Fibroblast of peridontal ligament (primary cell): ENCODE measurements at regions not wholly inside any gene's neighbourhood (a gene's known extent, or its start where the extent isn't known, plus 50 kb on each side); places are given as distances from the start of the nearest gene placed in this dataset.

Experiments used
- DNase-seq: peaks from one replicate; pipeline ENCODE4 v3.0.0-alpha.2; 2010; ENCODE audit errors: extremely low read depth

DNA sequence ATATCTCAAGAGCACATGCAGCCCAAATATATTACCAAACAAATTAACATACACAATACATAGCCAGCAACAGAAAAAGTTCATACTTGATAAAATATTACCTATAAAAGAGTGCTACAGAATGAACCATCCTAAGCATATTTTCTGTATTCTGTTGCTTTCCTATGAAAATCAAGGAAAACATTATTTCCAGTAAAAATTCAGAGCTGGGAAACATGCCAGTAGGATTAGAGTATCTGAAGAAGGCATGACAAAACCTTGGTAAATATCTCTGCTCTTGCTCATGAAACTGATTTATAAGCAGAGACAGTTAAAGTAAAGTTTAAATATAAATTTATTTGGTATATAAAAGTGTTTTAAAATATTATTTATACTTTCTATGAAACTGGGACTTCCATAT, 599.7 kb downstream of the ARAP2 start:
- DNase-seq = no peak

DNA sequence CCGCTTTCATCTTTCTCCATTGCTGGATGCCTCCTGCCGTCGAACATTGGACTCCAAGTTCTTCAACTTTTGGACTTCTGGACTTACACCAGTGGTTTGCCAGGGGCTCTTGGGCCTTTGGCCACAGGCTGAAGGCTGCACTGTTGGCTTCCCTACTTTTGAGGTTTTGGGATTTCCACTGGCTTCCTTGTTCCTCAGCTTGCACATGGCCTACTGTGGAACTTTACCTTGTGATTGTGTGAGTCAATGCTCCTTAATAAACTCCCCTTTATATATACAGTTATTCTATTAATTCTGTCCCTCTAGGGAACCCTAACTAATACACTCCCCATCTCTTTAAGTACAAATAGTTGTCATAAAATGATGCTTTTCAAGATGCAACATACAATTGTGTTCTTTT, 595.3 kb downstream of the ARAP2 start:
- DNase-seq = no peak

DNA sequence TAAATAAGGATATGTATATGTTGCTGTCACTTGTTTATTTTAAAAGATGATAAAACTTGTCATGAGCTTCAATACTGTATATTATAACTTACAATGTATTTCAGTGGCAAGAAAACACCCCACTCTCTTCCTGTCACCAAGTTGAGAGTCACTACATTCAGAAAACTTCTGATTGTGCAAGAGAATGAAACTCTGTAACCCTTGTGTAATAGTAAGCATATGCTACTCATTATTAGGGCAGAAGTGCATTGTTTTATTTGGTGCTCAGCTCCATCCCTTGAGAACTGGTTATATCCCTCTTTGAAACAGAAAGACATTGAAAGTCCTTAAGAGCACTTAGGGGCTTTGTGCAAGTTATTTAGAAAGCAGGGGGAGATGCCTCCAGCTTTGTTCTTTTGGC, 594.5 kb downstream of the ARAP2 start:
- no peak for DNase-seq

DNA sequence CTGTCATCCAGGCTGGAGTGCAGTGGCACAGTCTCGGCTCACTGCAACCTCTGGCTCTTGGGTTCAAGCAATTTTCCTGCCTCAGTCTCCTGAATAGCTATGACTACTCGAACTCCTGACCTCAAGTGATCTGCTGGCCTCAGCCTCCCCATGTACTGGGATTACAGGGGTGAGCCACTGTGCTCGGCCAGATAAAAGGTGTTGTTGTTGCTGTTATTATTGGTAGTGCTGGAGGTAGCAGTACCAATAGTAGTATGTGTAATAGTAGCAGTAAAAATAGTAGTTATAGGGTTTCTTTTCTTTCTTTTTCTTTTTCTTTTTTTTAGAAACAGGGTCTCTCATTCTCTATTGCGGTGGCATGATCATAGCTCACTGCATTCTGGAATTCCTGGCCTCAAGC, 592.1 kb downstream of the ARAP2 start:
- DNase-seq = no peak

DNA sequence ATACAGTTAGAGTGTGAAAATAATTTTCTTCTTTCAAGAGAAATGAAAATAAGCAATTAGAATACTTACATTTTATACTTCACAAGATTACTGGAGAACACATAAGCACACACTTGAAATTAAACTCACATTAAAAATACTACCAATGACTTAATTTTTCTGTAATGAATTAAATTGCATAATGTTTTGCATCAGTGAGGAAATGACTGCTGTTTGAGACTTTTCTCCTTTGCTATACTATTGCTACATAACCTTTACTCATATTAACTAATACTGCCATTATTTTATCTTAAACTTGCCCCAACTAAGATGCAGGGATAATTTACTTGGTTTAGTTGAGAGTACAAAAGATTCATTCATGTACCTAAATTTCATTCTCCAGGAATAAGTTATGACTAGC, 590.9 kb downstream of the ARAP2 start:
- DNase-seq = no peak

DNA sequence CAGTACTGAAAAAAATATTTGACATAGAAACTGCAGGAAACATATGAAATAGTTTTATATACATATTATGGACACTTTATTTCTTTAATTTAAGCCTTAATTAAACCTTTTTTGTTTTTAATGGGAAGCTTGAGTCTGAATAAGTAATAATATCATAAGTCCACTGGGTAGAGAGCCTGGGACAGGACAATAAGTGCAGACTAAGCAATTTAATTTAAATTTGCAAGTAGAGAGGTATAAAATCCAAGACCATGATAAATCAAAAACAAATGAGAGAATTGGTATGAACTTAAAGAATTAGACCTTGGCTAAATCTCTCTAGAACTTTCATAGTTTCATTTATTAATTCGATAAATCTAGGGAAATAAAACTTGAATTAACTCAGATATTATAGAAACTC, 571.2 kb downstream of the ARAP2 start:
- no peak for DNase-seq

DNA sequence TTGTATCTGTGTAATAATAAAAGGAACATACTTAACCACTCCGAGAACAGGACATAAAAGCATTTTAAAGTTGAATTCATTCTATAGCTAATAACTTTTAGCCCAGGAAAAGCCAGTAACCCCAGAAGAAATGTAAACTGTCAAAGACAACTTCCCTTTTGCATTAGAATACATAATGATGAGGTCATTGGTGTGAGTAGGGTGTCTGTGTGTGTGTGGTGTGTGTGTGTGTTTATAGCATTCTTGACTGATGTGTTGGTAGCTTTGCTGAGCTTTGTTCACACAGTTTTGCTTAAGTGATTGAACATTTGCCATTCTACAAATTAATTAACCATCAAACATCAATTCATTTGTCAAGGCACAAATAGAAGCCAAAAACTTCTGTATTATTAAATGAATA, 559.6 kb downstream of the ARAP2 start:
- DNase-seq = no peak

DNA sequence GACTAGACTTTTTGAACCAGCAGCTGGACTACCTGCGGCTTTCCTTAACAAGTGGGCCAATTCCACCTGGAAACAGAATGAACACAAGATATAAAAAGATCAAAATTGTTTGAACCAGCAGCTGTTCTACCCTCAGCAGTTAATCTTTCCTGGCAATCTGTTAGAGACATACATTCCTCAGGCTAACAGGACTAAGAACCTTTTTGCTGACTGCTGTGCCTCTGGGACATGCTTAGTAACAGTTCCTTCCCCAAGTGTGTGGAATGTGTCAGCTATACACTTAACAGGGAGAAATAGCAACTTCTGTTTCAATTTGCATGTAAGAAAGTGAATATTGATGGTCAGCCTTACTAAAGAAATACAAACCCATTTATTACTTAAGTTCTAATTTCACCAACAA, 554.4 kb downstream of the ARAP2 start:
- DNase-seq = no peak

DNA sequence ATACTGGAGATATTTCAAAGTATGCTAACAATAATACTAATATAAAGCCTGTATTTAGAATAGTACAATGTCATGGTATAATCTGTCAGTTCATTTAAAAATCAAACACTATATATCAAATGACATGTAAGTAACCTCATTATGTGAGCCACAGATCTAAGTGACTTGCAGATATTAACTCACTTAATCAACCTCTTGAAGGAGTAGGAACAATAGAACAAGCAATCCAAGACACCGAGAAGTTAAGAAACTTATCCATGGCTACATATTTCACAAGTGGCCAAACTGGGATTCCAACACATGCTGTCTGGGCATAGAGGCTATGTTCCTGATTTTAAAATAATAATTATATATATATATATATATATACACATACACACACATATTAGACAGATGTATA, 554.0 kb downstream of the ARAP2 start:
- no peak for DNase-seq

DNA sequence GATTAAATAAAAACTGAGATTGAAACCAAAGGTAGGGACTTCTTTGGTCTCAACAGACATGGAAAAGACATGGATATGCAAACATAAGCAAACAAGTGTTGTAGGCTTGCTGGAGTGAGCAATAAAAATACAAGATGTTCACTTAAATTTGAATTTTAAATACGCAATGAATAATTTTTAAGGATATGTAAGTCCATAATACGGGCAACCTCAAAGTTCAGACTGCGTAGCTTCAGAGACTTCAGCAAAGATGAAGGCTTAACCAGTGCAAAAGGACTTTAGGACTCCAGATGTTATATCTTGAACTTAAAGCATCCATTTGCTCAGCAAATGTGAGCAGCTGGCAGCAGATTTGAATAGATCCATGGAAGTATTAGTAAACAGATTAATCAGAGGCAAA, 549.3 kb downstream of the ARAP2 start:
- no peak for DNase-seq

DNA sequence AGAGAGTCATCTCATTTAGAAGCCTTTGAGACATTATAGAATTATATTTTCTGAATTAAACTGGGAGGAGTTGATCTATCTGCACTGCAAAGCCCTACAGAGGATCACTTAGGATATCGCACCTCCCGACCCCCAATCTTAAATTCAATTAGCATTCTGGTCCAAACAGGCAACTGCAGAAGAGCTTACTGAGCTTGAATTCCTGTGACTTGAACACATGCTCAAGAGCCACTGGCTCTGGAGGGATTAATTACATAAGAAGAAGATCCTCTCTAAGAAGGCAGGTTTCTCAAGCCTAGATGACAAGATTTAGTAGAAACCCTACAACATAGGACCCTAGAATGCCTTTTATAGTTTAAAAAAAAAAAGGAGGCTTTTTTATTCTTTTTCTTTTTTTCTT, 548.9 kb downstream of the ARAP2 start:
- DNase-seq = no peak

DNA sequence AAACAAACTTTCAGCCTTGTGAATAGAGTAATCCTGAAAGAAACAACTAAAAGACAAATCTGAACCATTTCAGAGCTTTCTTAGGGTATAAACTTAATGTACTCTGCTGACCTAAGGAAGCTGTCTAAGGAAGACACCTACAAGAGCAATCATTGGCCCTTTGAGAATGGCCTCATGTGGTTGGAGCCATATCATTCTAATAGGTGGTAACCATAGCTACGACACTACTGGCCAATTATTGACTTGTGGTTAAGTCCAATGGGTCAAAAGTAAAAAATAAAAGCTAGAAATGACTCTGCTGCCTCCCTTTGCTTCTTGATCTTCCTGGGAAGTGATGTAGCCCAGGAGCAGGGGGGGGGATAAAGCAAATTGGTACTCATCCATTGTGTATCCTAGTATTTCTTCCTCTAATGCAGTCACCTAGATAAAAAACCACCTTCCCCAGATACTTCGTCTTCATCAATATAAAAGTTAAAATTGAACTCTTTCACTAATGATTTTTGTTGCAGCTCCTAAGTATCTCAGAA, 547.0 kb downstream of the ARAP2 start:
- DNase-seq = no peak

DNA sequence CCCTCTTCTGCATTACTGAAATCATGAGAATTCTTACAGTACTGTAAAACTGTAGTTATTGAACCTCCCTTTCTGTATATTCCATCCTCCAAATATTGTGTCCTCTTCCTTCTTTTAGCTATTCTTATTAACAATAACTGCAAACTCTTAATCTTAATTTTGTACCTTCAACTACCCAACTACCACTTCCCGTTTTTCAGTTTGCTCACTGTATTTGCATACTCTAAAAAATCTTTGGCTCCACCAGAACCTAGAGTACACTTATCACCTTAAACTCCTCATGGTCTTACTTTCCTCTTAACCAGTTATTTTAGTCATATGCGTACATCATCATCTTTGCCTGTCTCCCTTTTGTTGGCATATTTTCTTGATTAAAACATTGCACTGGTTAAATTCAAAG, 543.7 kb downstream of the ARAP2 start:
- no peak for DNase-seq

DNA sequence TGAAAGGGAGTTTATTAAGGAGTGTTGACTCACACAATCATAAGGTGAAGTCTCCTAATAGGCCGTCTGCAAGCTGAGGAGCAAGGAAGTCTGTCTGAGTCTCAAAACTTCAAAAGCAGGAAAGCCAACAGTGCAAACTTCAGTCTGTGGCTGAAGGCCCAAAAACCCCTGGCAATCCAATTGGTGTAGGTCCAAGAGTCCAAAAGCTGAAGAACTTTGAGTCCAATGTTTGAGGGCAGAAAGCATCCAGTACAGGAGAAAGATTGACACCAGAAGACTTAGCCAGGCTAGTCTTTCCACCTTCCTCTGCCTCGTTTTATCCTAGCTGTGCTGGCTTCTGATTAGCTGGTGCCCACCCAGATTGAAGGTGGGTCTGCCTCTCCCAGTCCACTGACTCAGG, 535.2 kb downstream of the ARAP2 start:
- DNase-seq = no peak

DNA sequence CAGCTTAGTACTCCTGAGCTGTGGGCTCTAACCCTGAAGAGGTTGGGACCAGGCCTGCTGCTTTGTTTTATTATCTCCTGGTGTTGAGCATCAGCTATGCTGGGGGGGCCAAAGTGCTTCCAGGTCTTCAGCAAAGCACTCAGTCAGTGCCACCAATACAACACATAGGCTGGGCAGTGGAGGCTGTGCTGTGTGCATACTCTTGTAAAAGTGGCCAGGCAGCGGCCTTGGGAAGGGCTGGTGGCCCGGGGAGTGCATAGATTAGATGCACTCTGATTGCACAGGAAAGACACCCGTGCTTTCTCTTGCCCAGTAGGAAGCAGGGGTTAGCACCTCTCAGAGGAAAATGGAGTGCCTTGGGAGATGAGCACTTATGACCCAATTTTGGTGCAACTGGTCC, 534.0 kb downstream of the ARAP2 start:
- no peak for DNase-seq

DNA sequence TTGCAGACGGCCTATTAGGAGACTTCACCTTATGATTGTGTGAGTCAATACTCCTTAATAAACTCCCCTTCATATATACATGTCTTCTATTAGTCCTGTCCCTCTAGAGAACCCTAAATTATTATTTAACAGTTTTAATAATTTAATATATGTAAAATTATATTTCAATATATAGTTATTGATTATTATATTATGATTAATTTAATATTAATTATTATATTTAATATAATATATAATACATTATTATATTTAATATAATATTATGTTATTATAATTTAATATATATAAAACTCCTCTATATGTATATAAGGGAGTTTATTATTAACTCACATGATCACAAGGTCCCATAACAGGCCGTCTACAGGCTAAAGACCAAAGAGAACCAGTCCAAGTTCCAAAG, 533.2 kb downstream of the ARAP2 start:
- no peak for DNase-seq

DNA sequence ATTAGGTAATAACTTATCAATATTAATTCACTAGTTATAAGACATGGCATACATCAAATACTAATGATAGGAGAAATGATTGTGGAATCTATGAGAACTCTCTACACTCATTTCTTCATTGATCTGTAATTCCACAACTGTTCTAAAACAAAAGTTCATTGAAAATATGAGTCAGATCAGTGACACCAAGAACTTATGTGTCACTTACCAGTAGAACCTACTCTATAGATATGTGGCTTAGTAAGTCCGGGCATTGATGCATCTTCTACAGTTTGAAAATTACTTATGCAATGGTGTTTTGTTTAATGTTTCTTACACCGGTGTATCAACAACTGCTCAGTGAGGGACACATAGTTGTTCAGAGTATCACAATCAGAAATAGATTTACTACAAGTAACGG, 520.3 kb downstream of the ARAP2 start:
- no peak for DNase-seq

DNA sequence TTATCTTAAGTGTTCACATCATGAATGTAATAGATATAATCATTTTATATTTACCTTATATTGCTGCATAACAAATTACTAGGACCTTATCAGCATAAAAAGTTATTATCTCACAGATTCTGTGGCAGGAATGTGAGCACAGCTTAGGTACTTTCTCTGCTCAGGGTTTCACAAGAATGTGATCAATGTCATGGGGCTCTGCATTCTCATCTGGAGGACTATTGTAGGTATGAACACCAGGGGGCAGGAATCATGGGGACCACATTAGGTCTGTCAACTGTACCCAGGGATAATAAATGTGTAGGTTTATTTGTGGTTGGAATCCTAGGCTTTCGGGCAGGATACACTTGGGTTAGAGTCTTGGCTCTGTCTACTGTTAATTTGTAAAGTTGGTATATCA, 519.2 kb downstream of the ARAP2 start:
- no peak for DNase-seq

DNA sequence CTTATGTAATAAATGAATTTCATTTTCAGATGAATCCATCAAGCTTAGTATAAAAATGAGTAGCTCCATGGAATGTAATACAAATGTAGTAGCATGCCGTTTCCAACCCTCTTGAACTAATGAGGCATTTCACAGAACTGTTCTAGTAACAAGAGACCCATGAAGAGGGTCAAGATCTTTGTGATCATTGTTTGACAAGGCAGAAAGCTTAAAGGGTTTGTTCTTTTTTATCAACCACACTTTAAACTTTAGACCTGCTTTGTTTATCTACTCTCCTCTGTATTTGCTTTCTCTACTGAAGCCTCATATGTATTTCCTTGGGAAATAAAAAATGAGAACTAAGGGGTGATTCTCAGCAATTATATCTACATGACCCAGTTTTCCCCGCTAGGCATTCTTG, 513.9 kb downstream of the ARAP2 start:
- no peak for DNase-seq

DNA sequence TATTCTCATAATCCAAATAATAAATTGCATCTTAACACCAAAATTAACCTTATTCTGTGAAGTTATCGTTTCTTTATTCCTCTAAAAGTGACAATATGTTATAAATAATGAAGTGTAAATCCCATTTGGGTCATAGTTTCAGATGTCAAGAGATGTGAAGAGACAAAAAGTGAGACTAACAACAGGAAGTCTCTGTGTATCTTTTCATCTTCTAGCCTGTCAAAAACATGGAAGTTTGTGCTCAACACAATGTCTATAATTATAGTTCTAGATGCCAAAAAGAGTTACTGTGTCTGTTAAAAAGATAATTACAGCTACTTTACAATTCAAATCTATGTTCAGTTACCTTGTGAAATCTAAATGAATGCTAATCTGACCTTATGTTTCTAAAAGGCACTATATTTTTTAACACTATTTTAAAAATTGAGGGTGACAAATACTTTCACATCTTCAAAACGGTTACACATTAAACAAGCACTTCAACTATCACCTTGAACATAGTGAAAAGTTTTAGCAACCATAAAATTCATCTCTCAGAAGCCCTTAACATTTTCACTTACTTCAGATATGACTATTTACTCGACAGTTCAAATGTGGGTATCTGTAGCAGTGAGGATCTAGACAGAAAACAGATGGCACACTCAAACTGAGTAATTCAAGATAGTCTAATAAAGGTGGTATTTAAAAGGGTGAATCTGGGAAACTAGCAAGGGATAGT, 509.8 kb downstream of the ARAP2 start:
- no peak for DNase-seq

DNA sequence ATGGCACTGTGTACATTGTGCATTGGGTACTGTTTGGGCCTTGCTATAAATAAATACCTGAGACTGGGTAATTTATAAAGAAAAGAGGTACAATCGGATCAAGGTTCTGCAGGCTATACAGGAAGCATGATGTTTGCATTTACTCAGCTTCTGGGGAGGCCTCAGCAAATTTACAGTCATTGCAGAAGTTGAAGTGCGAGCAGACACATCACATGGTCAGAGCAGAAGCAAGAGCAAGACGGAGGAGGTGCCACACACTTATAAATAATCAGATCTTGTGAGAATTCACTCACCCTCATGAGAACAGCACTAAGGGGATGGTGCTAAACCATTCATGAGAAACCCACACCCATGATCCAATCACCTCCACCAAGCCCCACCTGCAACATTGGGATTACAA, 505.0 kb downstream of the ARAP2 start:
- DNase-seq = no peak

DNA sequence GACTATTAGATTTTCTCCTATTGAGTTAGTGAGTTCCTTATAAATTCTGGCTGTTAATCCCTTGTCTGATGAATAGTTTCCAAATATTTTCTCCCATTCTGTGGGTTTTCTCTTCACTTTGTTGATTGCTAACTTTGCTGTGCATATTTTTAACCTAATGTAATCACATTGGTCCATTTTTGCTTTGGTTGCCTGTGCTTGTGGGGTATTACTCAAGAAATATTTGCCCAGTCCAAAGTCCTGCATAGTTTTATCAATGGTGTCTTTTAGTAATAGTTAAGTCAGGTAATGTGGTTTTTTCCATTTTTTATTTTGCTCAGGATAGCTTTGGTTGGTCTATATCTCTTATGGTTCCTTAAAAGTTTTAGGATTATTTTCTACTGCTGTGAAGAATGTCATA, 490.3 kb downstream of the ARAP2 start:
- DNase-seq = no peak

DNA sequence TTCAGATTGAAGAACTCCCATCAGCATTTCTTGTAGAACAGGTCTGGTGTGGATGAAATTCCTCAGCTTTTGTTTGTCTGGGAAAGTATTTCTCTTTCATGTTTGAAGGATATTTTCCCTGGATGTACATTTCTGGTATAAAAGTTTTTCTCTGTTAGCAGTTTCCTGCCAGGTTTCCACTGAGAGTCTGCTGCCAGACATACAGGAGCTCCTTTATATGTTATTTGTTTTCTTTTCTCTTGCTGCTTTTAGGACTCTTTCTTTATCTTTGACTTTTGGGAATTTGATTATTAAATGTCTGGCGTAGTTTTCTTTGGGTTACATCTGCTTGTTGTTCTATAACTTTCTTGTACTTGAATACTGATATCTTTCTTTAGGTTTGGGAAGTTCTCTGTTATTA, 486.5 kb downstream of the ARAP2 start:
- no peak for DNase-seq

DNA sequence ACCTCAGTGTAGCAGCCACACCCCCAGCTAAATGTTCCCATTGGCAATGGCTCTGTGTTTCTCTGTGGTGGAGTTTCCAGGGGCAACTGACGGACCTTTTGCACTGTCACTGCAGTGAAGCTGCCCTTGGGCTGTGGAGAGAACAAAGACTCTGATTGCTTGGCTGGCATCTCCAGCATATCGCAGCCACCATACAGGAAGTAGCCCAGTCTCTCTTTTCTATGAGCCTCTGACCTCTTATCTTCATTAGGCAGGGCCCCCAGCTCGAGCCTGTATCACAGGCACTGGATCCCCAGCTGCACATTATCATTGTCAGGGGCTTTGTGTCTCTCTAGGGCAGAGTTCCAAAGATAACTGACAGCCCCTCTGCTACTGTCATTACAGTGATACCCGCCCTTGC, 483.5 kb downstream of the ARAP2 start:
- DNase-seq = no peak
